Hepatocyte (in vitro differentiated cells): ENCODE measurements at regions not wholly inside any gene's neighbourhood (a gene's known extent, or its start where the extent isn't known, plus 50 kb on each side); places are given as distances from the start of the nearest gene placed in this dataset.

ENCODE experiments used
- EZH2 ChIP-seq: fragments of 200-600 bp; sonication (generic); IDR thresholded peaks from 2 replicates; pipeline ENCODE4 v1.6.1; 2016; ENCODE audit warnings: antibody characterized with exemption, mild to moderate bottlenecking, borderline replicate concordance
- EZH2phosphoT487 ChIP-seq: fragments of 200-600 bp; sonication (generic); IDR thresholded peaks from one replicate; pipeline ENCODE4 v1.6.1; 2018; ENCODE audit warnings: antibody characterized with exemption, mild to moderate bottlenecking, low read depth, moderate library complexity; ENCODE audit not compliant: unreplicated experiment, severe bottlenecking
- TF ChIP-seq, protein P1 (sequence below): fragments of 200-600 bp; sonication (generic); IDR thresholded peaks from 2 replicates; pipeline ENCODE4 v1.5.1; 2016; ENCODE audit warnings: antibody characterized with exemption, mild to moderate bottlenecking; ENCODE audit not compliant: poor library complexity

DNA sequence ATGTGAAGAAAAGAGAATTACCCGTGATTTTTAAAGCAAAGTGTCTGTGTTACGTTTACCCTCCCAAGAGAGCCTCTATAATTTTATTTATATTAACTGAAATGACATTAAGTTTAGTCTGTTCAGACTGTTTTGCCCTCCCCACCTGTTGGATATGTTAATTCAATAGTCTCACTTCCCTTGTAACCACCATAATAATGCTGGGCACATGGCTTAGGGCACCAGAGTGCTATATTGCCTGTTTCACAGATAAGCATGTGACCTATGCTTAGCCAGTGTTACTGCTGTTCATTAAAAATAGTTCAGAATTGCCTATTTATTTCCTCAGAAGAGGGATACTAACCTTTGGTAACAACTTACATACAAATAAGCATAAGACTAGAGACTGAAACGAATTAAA, 446.2 kb downstream of the FAT4 start:
- TF ChIP-seq, protein P1, sequence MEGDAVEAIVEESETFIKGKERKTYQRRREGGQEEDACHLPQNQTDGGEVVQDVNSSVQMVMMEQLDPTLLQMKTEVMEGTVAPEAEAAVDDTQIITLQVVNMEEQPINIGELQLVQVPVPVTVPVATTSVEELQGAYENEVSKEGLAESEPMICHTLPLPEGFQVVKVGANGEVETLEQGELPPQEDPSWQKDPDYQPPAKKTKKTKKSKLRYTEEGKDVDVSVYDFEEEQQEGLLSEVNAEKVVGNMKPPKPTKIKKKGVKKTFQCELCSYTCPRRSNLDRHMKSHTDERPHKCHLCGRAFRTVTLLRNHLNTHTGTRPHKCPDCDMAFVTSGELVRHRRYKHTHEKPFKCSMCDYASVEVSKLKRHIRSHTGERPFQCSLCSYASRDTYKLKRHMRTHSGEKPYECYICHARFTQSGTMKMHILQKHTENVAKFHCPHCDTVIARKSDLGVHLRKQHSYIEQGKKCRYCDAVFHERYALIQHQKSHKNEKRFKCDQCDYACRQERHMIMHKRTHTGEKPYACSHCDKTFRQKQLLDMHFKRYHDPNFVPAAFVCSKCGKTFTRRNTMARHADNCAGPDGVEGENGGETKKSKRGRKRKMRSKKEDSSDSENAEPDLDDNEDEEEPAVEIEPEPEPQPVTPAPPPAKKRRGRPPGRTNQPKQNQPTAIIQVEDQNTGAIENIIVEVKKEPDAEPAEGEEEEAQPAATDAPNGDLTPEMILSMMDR: no peak
- no peak for TF ChIP-seq EZH2
- TF ChIP-seq EZH2phosphoT487: no peak
